GM18508 (cell line): ENCODE measurements at regions not wholly inside any gene's neighbourhood (a gene's known extent, or its start where the extent isn't known, plus 50 kb on each side); places are given as distances from the start of the nearest gene placed in this dataset.

Experiments
- ATAC-seq: cut with Tn5 transposase; IDR thresholded peaks from one replicate; pipeline ENCODE4 v1.9.1; 2021; ENCODE audit warnings: moderate number of reproducible peaks; ENCODE audit not compliant: insufficient read depth, unreplicated experiment

GRCh38 chr10:111430070-111430469 lies 353.2 kb downstream of the ADRA2A start:
- no peak for ATAC-seq

GRCh38 chr10:111432588-111432987 lies 355.8 kb downstream of the ADRA2A start:
- no peak for ATAC-seq

GRCh38 chr10:111435871-111436270 lies 359.0 kb downstream of the ADRA2A start:
- ATAC-seq: no peak

GRCh38 chr10:111439034-111439842 lies 362.4 kb downstream of the ADRA2A start:
- no peak for ATAC-seq

- no peak for ATAC-seq
These were observed 363.7 kb downstream of the ADRA2A start for GRCh38 chr10:111440501-111440900.

GRCh38 chr10:111445667-111446066 lies 368.8 kb downstream of the ADRA2A start:
- ATAC-seq: no peak

GRCh38 chr10:111446966-111447365 lies 370.1 kb downstream of the ADRA2A start:
- ATAC-seq: no peak

GRCh38 chr10:111452153-111452552 lies 375.3 kb downstream of the ADRA2A start:
- no peak for ATAC-seq

- ATAC-seq: no peak
These were observed 379.1 kb downstream of the ADRA2A start for GRCh38 chr10:111455776-111456426.

GRCh38 chr10:111458256-111458655 lies 381.4 kb downstream of the ADRA2A start:
- no peak for ATAC-seq

- no peak for ATAC-seq
These were observed 383.1 kb downstream of the ADRA2A start for GRCh38 chr10:111459967-111460366.

- no peak for ATAC-seq
These were observed 395.6 kb downstream of the ADRA2A start for GRCh38 chr10:111472445-111472844.

GRCh38 chr10:111473361-111473760 lies 396.5 kb downstream of the ADRA2A start:
- no peak for ATAC-seq

- ATAC-seq: no peak
These were observed 398.0 kb downstream of the ADRA2A start for GRCh38 chr10:111474786-111475185.

- ATAC-seq: no peak
These were observed 398.9 kb downstream of the ADRA2A start for GRCh38 chr10:111475720-111476119.

GRCh38 chr10:111478651-111479050 lies 401.8 kb downstream of the ADRA2A start:
- no peak for ATAC-seq

GRCh38 chr10:111479966-111480365 lies 403.1 kb downstream of the ADRA2A start:
- no peak for ATAC-seq

- ATAC-seq: no peak
These were observed 404.5 kb downstream of the ADRA2A start for GRCh38 chr10:111481261-111481826.

GRCh38 chr10:111481866-111482265 lies 405.0 kb downstream of the ADRA2A start:
- ATAC-seq: no peak

- no peak for ATAC-seq
These were observed 405.9 kb downstream of the ADRA2A start for GRCh38 chr10:111482621-111483216.

- no peak for ATAC-seq
These were observed 408.9 kb downstream of the ADRA2A start for GRCh38 chr10:111485767-111486166.
